HG02678 (cell line): ENCODE measurements at regions not wholly inside any gene's neighbourhood (a gene's known extent, or its start where the extent isn't known, plus 50 kb on each side); places are given as distances from the start of the nearest gene placed in this dataset.
"Not testable (repeated sequence)": the region's sequence is repeated elsewhere in the genome, so short reads cannot be mapped to it uniquely, and the experiment has no call there.

ENCODE experiments used
- ATAC-seq: cut with Tn5 transposase; IDR thresholded peaks from one replicate; pipeline ENCODE4 v1.9.1; 2021; ENCODE audit warnings: mild to moderate bottlenecking, moderate library complexity; ENCODE audit not compliant: unreplicated experiment

- ATAC-seq = no peak
These were observed 482.0 kb downstream of the PCDH20 start for GRCh38 chr13:60933638-60934037.

DNA sequence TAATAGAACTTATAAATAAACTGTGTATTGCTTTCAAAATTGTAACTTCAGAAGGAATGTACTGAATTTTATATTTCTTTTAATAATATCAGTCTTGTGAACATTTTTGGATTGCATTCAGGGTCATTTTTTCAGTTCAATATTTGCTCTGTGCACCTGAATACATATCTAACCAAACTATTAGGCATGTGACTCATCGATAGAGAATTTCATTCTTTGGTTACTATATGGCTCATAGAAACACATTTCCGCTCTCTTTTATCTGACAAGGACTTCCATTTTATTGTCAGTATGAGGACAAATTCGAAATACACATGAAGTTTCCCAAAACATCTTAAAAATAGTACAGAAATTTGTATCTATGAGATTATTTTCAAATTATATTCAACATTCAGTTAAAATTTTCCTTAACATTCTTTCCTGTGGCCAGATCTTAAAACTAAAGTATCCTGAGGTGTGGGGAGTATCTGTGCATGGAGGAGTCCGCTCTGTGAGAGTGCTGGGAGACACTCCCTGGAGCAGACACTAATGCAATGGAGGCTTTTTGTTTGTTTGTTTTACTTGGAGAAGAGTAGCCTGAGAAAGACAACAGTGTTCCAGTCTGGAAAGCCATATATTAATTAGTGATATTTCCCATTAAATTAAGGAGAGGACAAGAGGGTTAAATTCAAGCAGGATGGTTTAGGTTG is 483.6 kb downstream of the PCDH20 start:
- no peak for ATAC-seq

DNA sequence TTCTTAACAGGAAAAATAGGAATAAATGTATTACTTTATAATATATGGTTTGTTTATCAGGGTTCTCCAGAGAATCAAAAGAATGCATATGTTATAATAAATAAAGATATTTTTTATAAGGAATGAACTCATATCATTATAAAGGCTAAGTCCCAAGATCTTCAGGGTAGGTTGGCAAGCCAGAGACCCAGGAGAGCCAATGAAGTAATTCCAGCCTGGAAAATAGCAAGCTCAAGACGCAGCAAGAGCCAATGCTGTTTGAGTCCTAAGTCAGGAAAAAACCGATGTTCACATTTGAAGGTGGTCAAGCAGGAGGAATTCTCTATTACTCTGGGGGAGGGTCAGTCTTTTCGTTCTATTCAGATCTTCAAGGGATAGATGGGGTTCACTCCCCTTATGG is 490.0 kb downstream of the PCDH20 start:
- no peak for ATAC-seq

- ATAC-seq = no peak
These were observed 490.8 kb downstream of the PCDH20 start for GRCh38 chr13:60924856-60925255.

DNA sequence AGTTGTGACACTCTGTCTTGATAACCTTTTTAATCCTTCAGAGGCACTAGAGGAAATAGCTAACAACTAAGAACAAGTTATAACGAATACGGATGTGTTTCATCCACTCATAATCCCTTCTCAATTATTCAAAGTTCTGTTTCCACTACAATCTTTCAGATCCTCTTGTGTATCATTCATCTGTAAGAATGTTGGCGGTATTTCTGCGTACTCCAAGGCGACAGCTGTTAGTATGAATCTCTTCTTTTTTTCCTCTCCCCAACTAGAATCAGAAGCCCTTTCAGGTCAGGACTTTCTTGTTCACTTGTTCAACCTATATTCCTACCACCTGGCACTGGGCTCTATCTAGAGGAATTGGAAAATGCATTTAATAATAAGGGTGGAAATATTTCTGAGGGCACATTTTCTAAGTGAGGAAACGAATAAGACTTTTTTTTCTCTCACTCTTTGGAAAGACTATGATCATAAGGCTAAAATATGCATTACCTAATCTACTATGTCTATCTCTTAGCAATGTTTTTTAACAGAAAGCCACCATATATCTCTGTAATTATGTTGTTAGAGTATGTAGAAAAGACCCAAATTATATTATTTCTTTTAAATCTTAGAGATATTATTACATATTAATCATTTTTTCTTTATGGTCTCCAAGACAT is 492.9 kb downstream of the PCDH20 start:
- ATAC-seq = no peak

DNA sequence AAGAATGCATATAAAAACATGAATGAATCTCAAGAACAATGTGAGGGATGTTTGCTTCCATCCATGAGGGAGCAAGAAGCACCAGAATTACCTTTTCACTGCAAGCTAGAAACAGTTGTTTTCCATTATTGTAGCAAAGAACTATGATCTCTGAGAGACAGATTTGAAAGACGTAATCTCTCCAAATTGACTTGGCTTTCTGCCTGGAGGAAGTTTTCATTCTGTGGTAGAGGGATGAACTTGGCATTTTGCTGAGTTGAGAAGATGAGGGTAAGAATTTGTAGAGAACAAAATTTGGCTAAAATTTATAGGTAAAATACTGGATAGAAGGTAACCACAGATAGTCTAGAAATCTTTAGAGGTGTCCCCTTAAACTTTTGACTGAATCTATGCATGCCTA is 496.8 kb downstream of the TDRD3 start:
- ATAC-seq = no peak

DNA sequence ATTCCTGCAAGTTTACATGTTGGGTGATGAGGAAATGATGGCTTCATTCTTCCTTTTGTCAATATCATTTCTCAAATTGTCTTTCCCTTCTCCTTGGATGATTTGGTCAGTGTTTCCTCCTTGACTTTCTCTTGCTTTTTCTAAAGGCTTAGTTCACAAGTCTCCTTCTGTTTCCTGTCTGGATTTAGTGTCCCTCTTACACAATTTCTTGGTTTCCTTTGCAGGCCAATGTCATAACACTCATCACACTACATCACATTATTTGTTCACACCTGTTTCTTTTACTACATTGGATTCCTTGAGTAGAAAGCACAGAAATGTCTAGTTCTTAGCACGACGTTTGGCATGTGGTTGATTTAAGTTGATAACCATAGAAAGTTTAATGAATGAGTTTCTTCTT is 490.7 kb downstream of the TDRD3 start:
- ATAC-seq = no peak

DNA sequence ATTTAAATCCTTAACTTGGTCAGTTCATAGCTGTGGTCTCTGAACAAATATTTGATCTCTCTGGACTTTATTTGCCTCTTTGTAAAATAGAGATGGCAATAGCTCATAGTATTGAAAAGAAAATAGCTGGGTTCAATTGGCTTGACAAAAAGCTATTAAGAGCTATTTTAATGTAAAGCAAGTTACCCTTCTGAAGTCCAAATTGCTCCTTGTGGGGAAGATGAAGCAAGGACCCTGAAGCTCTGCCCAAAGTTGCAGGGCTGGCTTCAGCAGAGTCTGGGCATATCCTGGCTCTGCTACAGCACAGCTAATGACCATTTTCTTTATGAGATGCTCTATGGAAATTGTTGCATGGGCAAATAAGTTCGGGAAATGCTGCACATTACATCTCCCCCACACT is 484.5 kb downstream of the TDRD3 start:
- no peak for ATAC-seq

DNA sequence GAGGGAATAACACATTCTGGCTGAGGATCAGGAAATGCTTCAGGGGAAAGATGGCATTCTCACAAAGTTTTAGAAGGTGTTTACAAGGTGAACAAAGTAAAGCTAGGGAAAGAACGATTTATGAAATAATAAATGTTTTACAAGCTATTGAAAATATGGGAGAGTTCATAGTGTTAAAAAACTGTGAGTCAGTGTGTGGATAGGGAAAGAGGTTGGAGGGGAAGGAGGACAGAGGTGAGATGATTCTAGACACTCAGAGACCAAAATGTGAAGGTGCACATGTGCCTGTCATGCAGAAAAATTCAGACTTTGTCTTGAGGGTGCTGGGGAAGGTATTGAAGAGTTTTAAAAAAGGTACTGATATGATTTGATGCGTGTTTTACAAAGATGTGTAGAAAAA is 476.1 kb downstream of the TDRD3 start:
- ATAC-seq = no peak

DNA sequence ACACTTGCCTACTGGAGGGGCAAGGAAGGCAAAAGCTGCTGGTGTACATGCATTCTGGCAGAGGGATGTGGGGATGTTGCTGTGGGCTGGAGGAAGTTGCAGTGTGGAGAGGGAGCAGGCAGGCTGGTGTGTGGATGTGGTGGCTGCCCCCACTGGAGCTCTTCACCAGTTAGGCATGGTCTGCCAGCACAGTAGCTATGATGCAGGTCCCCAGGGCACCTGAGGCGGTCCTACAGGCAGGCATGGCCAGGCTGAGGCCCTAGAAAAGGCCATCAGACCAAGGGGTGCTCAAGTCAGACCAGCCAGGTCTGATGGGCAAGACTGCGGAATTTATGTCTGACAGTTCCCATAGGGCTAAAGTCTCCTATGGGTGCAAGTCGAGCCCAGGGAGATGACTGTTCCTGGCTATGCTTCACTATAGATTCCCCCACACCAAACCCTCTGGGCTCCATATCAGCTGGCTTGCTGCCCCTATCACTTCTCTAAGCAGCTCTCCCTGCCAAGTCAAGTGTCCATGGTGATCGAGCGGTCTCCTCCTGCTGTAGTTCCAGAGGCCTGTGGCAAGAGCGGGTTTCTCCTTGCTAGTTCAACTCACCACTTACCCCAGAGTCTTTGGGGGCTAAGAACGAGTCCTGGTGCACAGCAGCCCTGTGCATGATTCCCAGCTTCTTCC is 473.1 kb downstream of the TDRD3 start:
- no peak for ATAC-seq

GRCh38 chr13:60869225-60869624 is 472.2 kb downstream of the TDRD3 start:
- no peak for ATAC-seq

- no peak for ATAC-seq
These were observed 465.0 kb downstream of the TDRD3 start for GRCh38 chr13:60862036-60862435.

GRCh38 chr13:60857698-60858097 is 460.7 kb downstream of the TDRD3 start:
- no peak for ATAC-seq

GRCh38 chr13:60852886-60853285 is 455.9 kb downstream of the TDRD3 start:
- ATAC-seq = no peak

DNA sequence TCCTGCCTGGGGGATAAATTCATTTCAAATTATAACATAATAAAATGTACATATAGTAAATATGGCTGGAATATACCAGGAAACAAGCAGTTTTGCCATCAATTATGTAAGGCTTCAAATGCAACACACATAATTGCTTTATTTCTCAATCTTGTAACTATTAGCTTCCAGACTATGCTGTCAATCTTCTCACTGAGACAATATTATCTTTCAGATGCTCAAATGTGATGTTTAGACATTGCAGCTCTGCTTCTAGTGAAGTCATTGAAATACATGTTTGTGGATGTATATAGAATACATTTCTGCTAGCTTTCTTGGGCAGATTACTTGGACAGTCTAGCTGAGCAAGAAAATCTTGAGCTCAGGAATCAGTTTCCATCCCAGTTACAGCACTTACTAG is 454.4 kb downstream of the TDRD3 start:
- ATAC-seq = no peak

GRCh38 chr13:60850526-60850925 is 453.5 kb downstream of the TDRD3 start:
- no peak for ATAC-seq

- no peak for ATAC-seq
These were observed 441.6 kb downstream of the TDRD3 start for GRCh38 chr13:60838581-60838980.

GRCh38 chr13:60837806-60838205 is 440.8 kb downstream of the TDRD3 start:
- ATAC-seq = no peak

- no peak for ATAC-seq
These were observed 439.8 kb downstream of the TDRD3 start for GRCh38 chr13:60836821-60837220.

DNA sequence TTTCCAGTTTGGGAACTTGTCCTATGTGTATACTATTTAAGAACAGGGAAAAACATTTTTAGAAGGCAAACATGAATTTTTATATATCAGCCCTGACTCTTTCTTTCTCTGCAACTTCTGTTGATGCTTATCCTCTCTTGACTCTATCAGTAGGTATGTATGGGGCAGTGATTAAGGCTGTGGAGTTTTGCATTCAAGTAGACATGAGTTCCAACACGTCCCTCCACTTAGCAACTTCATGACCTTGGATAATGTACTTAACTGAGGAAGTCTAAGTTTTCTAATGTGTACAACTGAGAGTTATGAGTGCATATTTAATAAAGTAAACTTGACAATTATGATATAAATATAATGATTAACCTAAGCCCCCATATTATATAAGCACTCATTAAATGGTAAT is 414.6 kb downstream of the TDRD3 start:
- ATAC-seq = no peak

- not testable (repeated sequence) for ATAC-seq
These were observed 408.6 kb downstream of the TDRD3 start for GRCh38 chr13:60805640-60806039.

GRCh38 chr13:60798503-60798902 is 401.5 kb downstream of the TDRD3 start:
- no peak for ATAC-seq
